Dendritic cell treated with granulocyte-macrophage colony-stimulating factor and Interleukin-4, amounts not matched to agents 40 ng/mL and 50 ng/mL, for 4 days (primary cell): ENCODE measurements at regions not wholly inside any gene's neighbourhood (a gene's known extent, or its start where the extent isn't known, plus 50 kb on each side); places are given as distances from the start of the nearest gene placed in this dataset.
"Not testable (repeated sequence)": the region's sequence is repeated elsewhere in the genome, so short reads cannot be mapped to it uniquely, and the experiment has no call there.

Experiments used
- H3K27ac Mint-ChIP-seq: one replicate; pipeline ENCODE4 v1.8.0; 2022; ENCODE audit warnings: mild to moderate bottlenecking, mixed read lengths
- H3K27me3 Mint-ChIP-seq: one replicate; pipeline ENCODE4 v1.8.0; 2022; ENCODE audit warnings: mild to moderate bottlenecking, mixed read lengths
- H3K36me3 Mint-ChIP-seq: one replicate; pipeline ENCODE4 v1.8.0; 2022; ENCODE audit warnings: low read depth, mixed read lengths
- H3K4me1 Mint-ChIP-seq: one replicate; pipeline ENCODE4 v1.8.0; 2022; ENCODE audit warnings: low read depth, mixed read lengths
- H3K4me3 Mint-ChIP-seq: one replicate; pipeline ENCODE4 v1.8.0; 2022; ENCODE audit warnings: mild to moderate bottlenecking, moderate library complexity, mixed read lengths
- H3K9me3 Mint-ChIP-seq: one replicate; pipeline ENCODE4 v1.8.0; 2022; ENCODE audit warnings: mixed read lengths
- intact Hi-C: fragments of 100-400 bp; cut with micrococcal nuclease; formaldehyde crosslinking; loops from one replicate; pipeline ENCODE4 v1.15.0; 2022

- intact Hi-C loops = no loop called here
- H3K4me1 Mint-ChIP-seq = no peaks in the 10 kb centered on the region
Measured at GRCh38 chr7:67673861-67674260, 677.2 kb downstream of the TYW1 start.

GRCh38 chr7:67674862-67675261 lies 678.2 kb downstream of the TYW1 start:
- H3K4me1 Mint-ChIP-seq, intact Hi-C loops, H3K36me3 Mint-ChIP-seq, H3K27me3 Mint-ChIP-seq, H3K4me3 Mint-ChIP-seq, H3K27ac Mint-ChIP-seq: not testable (repeated sequence)
- peaks cover 54% of the 10 kb centered on the region for H3K9me3 Mint-ChIP-seq

More at GRCh38 chr7:67673861-67674260, 677.2 kb downstream of the TYW1 start:
- Mint-ChIP-seq H3K27ac (no peak overlapping the region), H3K4me3 (no peak overlapping the region), H3K9me3 (peaks cover 55% of the 10 kb centered on the region), H3K36me3 (no peaks in the 10 kb centered on the region), H3K27me3 (no peaks in the 10 kb centered on the region)

GRCh38 chr7:67675971-67676370 lies 679.3 kb downstream of the TYW1 start:
- intact Hi-C loops = no loop called here
- Mint-ChIP-seq H3K27me3 (no peaks in the 10 kb centered on the region), H3K36me3 (no peaks in the 10 kb centered on the region), H3K27ac (no peak overlapping the region), H3K4me3 (no peak overlapping the region), H3K9me3 (peaks cover 65% of the 10 kb centered on the region), H3K4me1 (no peaks in the 10 kb centered on the region)

DNA sequence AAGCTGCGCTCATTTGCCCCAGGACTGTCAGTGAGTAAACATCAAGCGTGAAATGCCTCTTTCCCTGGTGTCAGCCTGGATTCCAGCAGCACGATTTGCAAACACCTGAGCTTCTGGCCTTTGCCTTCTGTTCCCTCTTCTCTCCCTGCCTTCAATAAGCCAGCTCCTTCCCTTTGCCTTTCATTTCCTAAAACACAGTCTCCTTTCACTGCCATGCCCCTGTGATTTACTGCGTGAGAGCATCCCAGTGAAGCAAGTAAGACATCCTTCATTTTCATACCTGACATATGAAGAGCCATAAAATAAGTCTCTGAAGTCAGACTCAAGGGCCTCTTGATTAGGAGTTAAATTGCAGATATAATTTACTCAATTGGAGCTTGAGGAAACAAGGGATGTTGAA lies 681.8 kb downstream of the TYW1 start:
- Mint-ChIP-seq H3K4me3 (no peak overlapping the region), H3K9me3 (peaks cover 53% of the 10 kb centered on the region)

DNA sequence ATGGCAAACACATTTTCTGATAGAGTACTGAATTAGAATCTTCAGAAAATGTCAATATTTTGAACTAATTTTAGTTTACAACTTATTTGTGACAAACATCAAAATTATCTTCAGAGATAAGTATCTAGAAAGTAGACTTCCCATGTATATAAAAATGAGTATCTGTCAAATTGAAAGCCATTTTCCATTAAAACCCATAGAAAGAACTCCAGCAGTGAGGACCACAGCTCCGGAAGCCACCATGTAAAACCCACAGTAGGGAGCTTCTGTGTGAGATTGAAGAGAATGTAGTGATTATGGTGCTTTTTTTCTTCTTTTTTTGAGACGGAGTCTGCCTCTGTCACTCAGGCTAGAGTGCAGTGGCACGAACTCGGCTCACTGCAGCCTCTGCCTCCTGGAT lies 687.0 kb downstream of the TYW1 start:
- Mint-ChIP-seq H3K4me3 (no peak overlapping the region), H3K4me1 (no peaks in the 10 kb centered on the region), H3K27ac (no peak overlapping the region), H3K9me3 (peaks cover 39% of the 10 kb centered on the region), H3K36me3 (no peaks in the 10 kb centered on the region), H3K27me3 (no peaks in the 10 kb centered on the region)
- intact Hi-C loops = no loop called here

More for the DNA sequence above, 681.8 kb downstream of the TYW1 start:
- intact Hi-C loops = no loop called here
- Mint-ChIP-seq H3K27me3 (no peaks in the 10 kb centered on the region), H3K4me1 (no peaks in the 10 kb centered on the region), H3K27ac (no peak overlapping the region), H3K36me3 (no peaks in the 10 kb centered on the region)

- Mint-ChIP-seq H3K4me3 (no peak overlapping the region), H3K27me3 (no peaks in the 10 kb centered on the region), H3K27ac (no peak overlapping the region), H3K4me1 (no peaks in the 10 kb centered on the region), H3K9me3 (peaks cover 47% of the 10 kb centered on the region), H3K36me3 (no peaks in the 10 kb centered on the region)
- intact Hi-C loops = no loop called here
Measured at GRCh38 chr7:67690700-67691099, 694.1 kb downstream of the TYW1 start.

- Mint-ChIP-seq H3K36me3 (no peaks in the 10 kb centered on the region), H3K27me3 (no peaks in the 10 kb centered on the region), H3K27ac (no peak overlapping the region), H3K4me1 (no peaks in the 10 kb centered on the region), H3K4me3 (no peak overlapping the region), H3K9me3 (peaks cover 56% of the 10 kb centered on the region)
- intact Hi-C loops = no loop called here
Measured at GRCh38 chr7:67692425-67692824, 695.8 kb downstream of the TYW1 start.

- Mint-ChIP-seq H3K27me3 (no peaks in the 10 kb centered on the region), H3K36me3 (no peaks in the 10 kb centered on the region), H3K27ac (no peak overlapping the region), H3K4me1 (no peaks in the 10 kb centered on the region), H3K4me3 (no peak overlapping the region), H3K9me3 (peaks cover 72% of the 10 kb centered on the region)
- intact Hi-C loops = no loop called here
Measured at GRCh38 chr7:67696124-67696523, 699.5 kb downstream of the TYW1 start.

DNA sequence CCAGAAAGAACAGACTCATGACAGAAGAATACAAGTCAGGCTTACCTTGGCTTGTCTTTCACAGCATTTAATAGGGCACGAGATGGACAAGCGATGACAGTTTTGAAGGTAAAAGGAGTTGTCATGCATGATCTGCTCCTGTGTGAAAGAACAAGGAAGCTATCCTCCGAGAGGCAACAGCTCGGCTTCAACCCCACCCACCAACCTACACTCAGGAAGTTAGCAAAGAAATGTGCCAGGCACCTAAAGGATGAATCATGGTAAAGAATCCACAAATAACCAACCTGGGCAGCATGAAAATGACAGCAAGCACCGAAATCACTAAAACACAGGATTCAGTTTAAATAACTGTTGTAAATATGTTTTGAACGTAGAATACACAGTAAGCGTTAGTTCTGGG lies 700.2 kb downstream of the TYW1 start:
- Mint-ChIP-seq H3K4me3 (no peak overlapping the region), H3K27ac (no peak overlapping the region), H3K27me3 (no peaks in the 10 kb centered on the region), H3K4me1 (no peaks in the 10 kb centered on the region), H3K36me3 (no peaks in the 10 kb centered on the region), H3K9me3 (peaks cover 74% of the 10 kb centered on the region)
- intact Hi-C loops = no loop called here

- Mint-ChIP-seq H3K9me3 (peaks cover 82% of the 10 kb centered on the region), H3K36me3 (no peaks in the 10 kb centered on the region), H3K27ac (no peak overlapping the region), H3K4me3 (no peak overlapping the region), H3K4me1 (no peaks in the 10 kb centered on the region), H3K27me3 (no peaks in the 10 kb centered on the region)
- intact Hi-C loops = no loop called here
Measured at GRCh38 chr7:67698354-67698753, 701.7 kb downstream of the TYW1 start.

GRCh38 chr7:67705850-67706249 lies 709.2 kb downstream of the TYW1 start:
- Mint-ChIP-seq H3K36me3 (no peaks in the 10 kb centered on the region), H3K27ac (no peak overlapping the region), H3K4me1 (no peaks in the 10 kb centered on the region), H3K4me3 (no peak overlapping the region), H3K9me3 (peaks cover 70% of the 10 kb centered on the region), H3K27me3 (no peaks in the 10 kb centered on the region)
- intact Hi-C loops = no loop called here

GRCh38 chr7:67711706-67712105 lies 715.1 kb downstream of the TYW1 start:
- Mint-ChIP-seq H3K27me3 (no peaks in the 10 kb centered on the region), H3K36me3 (no peaks in the 10 kb centered on the region), H3K4me3 (no peak overlapping the region), H3K4me1 (no peaks in the 10 kb centered on the region), H3K27ac (no peak overlapping the region), H3K9me3 (peaks cover 81% of the 10 kb centered on the region)
- intact Hi-C loops = no loop called here

- intact Hi-C loops = no loop called here
Measured at GRCh38 chr7:67713451-67714056, 716.9 kb downstream of the TYW1 start.

GRCh38 chr7:67716729-67717128 lies 720.1 kb downstream of the TYW1 start:
- H3K4me3 Mint-ChIP-seq = no peak overlapping the region

More at GRCh38 chr7:67713451-67714056, 716.9 kb downstream of the TYW1 start:
- H3K27me3 Mint-ChIP-seq = no peaks in the 10 kb centered on the region
- no peak overlapping the region for H3K4me3 Mint-ChIP-seq
- H3K4me1 Mint-ChIP-seq = no peaks in the 10 kb centered on the region
- H3K27ac Mint-ChIP-seq = no peak overlapping the region
- peaks cover 82% of the 10 kb centered on the region for H3K9me3 Mint-ChIP-seq
- no peaks in the 10 kb centered on the region for H3K36me3 Mint-ChIP-seq

DNA sequence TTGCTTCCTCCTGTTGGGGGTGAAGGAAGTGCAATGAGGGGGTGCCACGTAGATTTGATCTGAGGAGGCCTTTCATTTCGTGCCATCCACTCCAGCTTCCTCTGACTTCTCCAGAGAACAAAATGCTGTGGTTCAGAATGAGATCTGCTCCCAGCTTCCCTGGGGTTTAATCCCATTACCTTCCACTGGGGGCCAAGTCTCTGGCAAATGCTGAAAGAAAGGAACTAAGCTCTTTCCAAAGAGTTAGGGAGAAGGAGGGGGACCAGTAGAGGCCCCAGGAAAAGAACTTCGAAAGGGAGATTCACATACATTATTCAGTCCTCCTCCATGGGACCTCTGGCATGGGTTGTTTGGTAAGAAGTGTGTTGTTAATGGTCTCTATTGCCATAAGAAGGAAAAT lies 727.0 kb downstream of the TYW1 start:
- intact Hi-C loops = no loop called here

More at GRCh38 chr7:67716729-67717128, 720.1 kb downstream of the TYW1 start:
- intact Hi-C loops = no loop called here
- H3K27me3 Mint-ChIP-seq = no peaks in the 10 kb centered on the region
- peaks cover 70% of the 10 kb centered on the region for H3K9me3 Mint-ChIP-seq
- H3K4me1 Mint-ChIP-seq = no peaks in the 10 kb centered on the region
- H3K27ac Mint-ChIP-seq = no peak overlapping the region
- H3K36me3 Mint-ChIP-seq = no peaks in the 10 kb centered on the region

More for the DNA sequence above, 727.0 kb downstream of the TYW1 start:
- Mint-ChIP-seq H3K4me3 (no peak overlapping the region), H3K4me1 (no peaks in the 10 kb centered on the region), H3K36me3 (no peaks in the 10 kb centered on the region), H3K27me3 (no peaks in the 10 kb centered on the region), H3K27ac (no peak overlapping the region), H3K9me3 (peaks cover 71% of the 10 kb centered on the region)
